ENCODE measurements at regions not wholly inside any gene's neighbourhood (a gene's known extent, or its start where the extent isn't known, plus 50 kb on each side); places are given as distances from the start of the nearest gene placed in this dataset.

- TF ChIP-seq CTCF (IDR thresholded peaks at IDR 0.05) (no peak), POLR2A (IDR thresholded peaks at IDR 0.05) (no peak), POLR2AphosphoS5 (IDR thresholded peaks at IDR 0.05; ENCODE audit: insufficient read depth in 1 of 2, low read depth in 1 of 2) (no peak)
Observed at GRCh38 chr7:109503421-109503820, 933.7 kb downstream of the DNAJB9 start.
